ENCODE measurements at regions not wholly inside any gene's neighbourhood (a gene's known extent, or its start where the extent isn't known, plus 50 kb on each side); places are given as distances from the start of the nearest gene placed in this dataset.

GRCh38 chr10:130862122-130862521 is 449.4 kb downstream of the TCERG1L start:
- TF ChIP-seq CTCF (conservative IDR thresholded peaks at IDR 0.05; ENCODE audit: low read length) (no peak), EZH2phosphoT487 (IDR thresholded peaks at IDR 0.05; ENCODE audit: borderline replicate concordance, low read depth, low read length) (no peak)
